ENCODE measurements at regions not wholly inside any gene's neighbourhood (a gene's known extent, or its start where the extent isn't known, plus 50 kb on each side); places are given as distances from the start of the nearest gene placed in this dataset.

GRCh38 chr21:15149600-15150224 lies 84.9 kb upstream of the NRIP1 start:
- no peak for TF ChIP-seq CTCF (IDR thresholded peaks at IDR 0.05; ENCODE audit: low read depth, low read length, missing control alignments)
- H3K4me3 ChIP-seq (ENCODE audit: low read depth, low read length), result no peak overlapping the region
- DNase-seq (ENCODE audit: low read depth), result no peak

GRCh38 chr21:15151385-15152103 lies 86.7 kb upstream of the NRIP1 start:
- H3K4me3 ChIP-seq (ENCODE audit: low read depth, low read length), result no peak overlapping the region
- TF ChIP-seq CTCF (IDR thresholded peaks at IDR 0.05; ENCODE audit: low read depth, low read length, missing control alignments), result no peak
- DNase-seq (ENCODE audit: low read depth), result no peak

GRCh38 chr21:15152591-15152990 lies 87.8 kb upstream of the NRIP1 start:
- no peak for DNase-seq (ENCODE audit: low read depth)
- no peak for TF ChIP-seq CTCF (IDR thresholded peaks at IDR 0.05; ENCODE audit: low read depth, low read length, missing control alignments)
- H3K4me3 ChIP-seq (ENCODE audit: low read depth, low read length), result no peak overlapping the region

GRCh38 chr21:15159382-15160020 lies 94.7 kb upstream of the NRIP1 start:
- TF ChIP-seq CTCF (IDR thresholded peaks at IDR 0.05; ENCODE audit: low read depth, low read length, missing control alignments), result no peak
- no peak for DNase-seq (ENCODE audit: low read depth)
- H3K4me3 ChIP-seq (ENCODE audit: low read depth, low read length), result no peak overlapping the region

GRCh38 chr21:15160136-15160535 lies 95.3 kb upstream of the NRIP1 start:
- H3K4me3 ChIP-seq (ENCODE audit: low read depth, low read length), result no peak overlapping the region
- no peak for DNase-seq (ENCODE audit: low read depth)
- no peak for TF ChIP-seq CTCF (IDR thresholded peaks at IDR 0.05; ENCODE audit: low read depth, low read length, missing control alignments)

- DNase-seq (ENCODE audit: low read depth), result no peak
- TF ChIP-seq CTCF (IDR thresholded peaks at IDR 0.05; ENCODE audit: low read depth, low read length, missing control alignments), result no peak
- no peak overlapping the region for H3K4me3 ChIP-seq (ENCODE audit: low read depth, low read length)
Measured at GRCh38 chr21:15162921-15163320, 98.1 kb upstream of the NRIP1 start.
